Neuronal stem cell (in vitro differentiated cells): ENCODE measurements at regions not wholly inside any gene's neighbourhood (a gene's known extent, or its start where the extent isn't known, plus 50 kb on each side); places are given as distances from the start of the nearest gene placed in this dataset.

ENCODE experiments used
- DNase-seq: peaks from one replicate; pipeline ENCODE4 v3.0.0-alpha.2; 2013; ENCODE audit warnings: low spot score
- H2AFZ ChIP-seq: one replicate; pipeline ENCODE4 v1.6.1; 2013; ENCODE audit warnings: mild to moderate bottlenecking, low read length, inconsistent platforms
- H2AK5ac ChIP-seq: 2 replicates; pipeline ENCODE4 v1.6.1; 2013; ENCODE audit warnings: low read depth, mild to moderate bottlenecking, inconsistent platforms, low read length, moderate library complexity, mixed read lengths
- H2BK120ac ChIP-seq: 2 replicates; pipeline ENCODE4 v1.6.1; 2013; ENCODE audit warnings: low read depth, mild to moderate bottlenecking, inconsistent platforms, low read length, moderate library complexity, mixed read lengths
- H2BK12ac ChIP-seq: one replicate; pipeline ENCODE4 v1.6.1; 2013; ENCODE audit warnings: low read length, inconsistent platforms
- H2BK15ac ChIP-seq: 2 replicates; pipeline ENCODE4 v1.6.1; 2013; ENCODE audit warnings: mild to moderate bottlenecking, low read length, inconsistent platforms, mixed read lengths
- H2BK5ac ChIP-seq: one replicate; pipeline ENCODE4 v1.6.1; 2013; ENCODE audit warnings: inconsistent platforms, mild to moderate bottlenecking, low read length, moderate library complexity
- H3K14ac ChIP-seq: one replicate; pipeline ENCODE4 v1.6.1; 2013; ENCODE audit warnings: low read length, inconsistent platforms
- H3K18ac ChIP-seq: 2 replicates; pipeline ENCODE4 v1.6.1; 2013; ENCODE audit warnings: low read length, inconsistent platforms
- H3K23ac ChIP-seq: 2 replicates; pipeline ENCODE4 v1.6.1; 2013; ENCODE audit warnings: low read depth, mild to moderate bottlenecking, mixed read lengths, low read length, inconsistent platforms; ENCODE audit not compliant: poor library complexity
- H3K27ac ChIP-seq: replicated peaks from 3 replicates; pipeline ENCODE4 v1.5.1; 2013; ENCODE audit warnings: low read length, inconsistent platforms
- H3K27me3 ChIP-seq, 3 experiments: 2 replicates each; pipeline ENCODE4 v1.6.1; 2013; ENCODE audit warnings: low read length in 3 of 3, mild to moderate bottlenecking in 2 of 3, inconsistent platforms in 1 of 3, low read depth in 1 of 3, mixed read lengths in 1 of 3, moderate library complexity in 1 of 3; ENCODE audit not compliant: control insufficient read depth in 3 of 3, insufficient read depth in 3 of 3
- H3K36me3 ChIP-seq, 2 donors: replicated peaks in 1 of 2; 2 replicates each; pipeline ENCODE4 v1.6.1; 2013; ENCODE audit warnings: low read length in 2 of 2; ENCODE audit not compliant: control insufficient read depth in 2 of 2, insufficient read depth in 2 of 2
- H3K4ac ChIP-seq: 2 replicates; pipeline ENCODE4 v1.6.1; 2013; ENCODE audit warnings: inconsistent platforms, mild to moderate bottlenecking, low read length, moderate library complexity
- H3K4me1 ChIP-seq, 2 donors: 1 replicate in 1 of 2; 2 replicates in 1 of 2; pipeline ENCODE4 v1.6.1; 2013; ENCODE audit warnings: low read length in 2 of 2, low read depth in 1 of 2; ENCODE audit not compliant: control insufficient read depth in 2 of 2, insufficient read depth in 1 of 2
- H3K4me2 ChIP-seq: one replicate; pipeline ENCODE4 v1.6.1; 2013; ENCODE audit warnings: mild to moderate bottlenecking, low read length, inconsistent platforms; ENCODE audit not compliant: insufficient read depth, poor library complexity, severe bottlenecking
- H3K4me3 ChIP-seq, 2 donors: 2 replicates each; pipeline ENCODE4 v1.5.1; 2013; ENCODE audit warnings: low read length in 2 of 2, mild to moderate bottlenecking in 2 of 2, inconsistent platforms in 1 of 2, moderate library complexity in 1 of 2
- H3K79me1 ChIP-seq: one replicate; pipeline ENCODE4 v1.6.1; 2013; ENCODE audit warnings: low read depth, mild to moderate bottlenecking, inconsistent platforms, low read length, moderate library complexity
- H3K9ac ChIP-seq: one replicate; pipeline ENCODE4 v1.6.1; 2013; ENCODE audit warnings: mild to moderate bottlenecking, low read depth, low read length, inconsistent platforms; ENCODE audit not compliant: poor library complexity
- H3K9me3 ChIP-seq, 2 donors: replicated peaks in 1 of 2; 2 replicates each; pipeline versions ENCODE3 to v1.6.1; 2013; ENCODE audit warnings: low read length in 2 of 2, mild to moderate bottlenecking in 2 of 2, inconsistent platforms in 1 of 2, low read depth in 1 of 2, mixed read lengths in 1 of 2, moderate library complexity in 1 of 2; ENCODE audit not compliant: control insufficient read depth in 2 of 2, insufficient read depth in 1 of 2
- H4K8ac ChIP-seq: one replicate; pipeline ENCODE4 v1.6.1; 2013; ENCODE audit warnings: low read depth, mild to moderate bottlenecking, inconsistent platforms, low read length, moderate library complexity
- H4K91ac ChIP-seq: one replicate; pipeline ENCODE4 v1.6.1; 2013; ENCODE audit warnings: low read length, low read depth, mild to moderate bottlenecking, inconsistent platforms; ENCODE audit not compliant: poor library complexity
- WGBS, 2 donors: extraction: QIAGEN DNeasy Blood & Tissue Kit; methylation state at CpG; one replicate each; pipeline ENCODE4 v1.1.7; 2013; ENCODE audit warnings: missing lambda C conversion rate in 2 of 2, mixed read lengths in 1 of 2; ENCODE audit not compliant: insufficient read length in 2 of 2, insufficient replicate concordance in 1 of 2; ENCODE audit errors: extremely low coverage in 2 of 2; 5-methylcytosine and 5-hydroxymethylcytosine counted together

DNA sequence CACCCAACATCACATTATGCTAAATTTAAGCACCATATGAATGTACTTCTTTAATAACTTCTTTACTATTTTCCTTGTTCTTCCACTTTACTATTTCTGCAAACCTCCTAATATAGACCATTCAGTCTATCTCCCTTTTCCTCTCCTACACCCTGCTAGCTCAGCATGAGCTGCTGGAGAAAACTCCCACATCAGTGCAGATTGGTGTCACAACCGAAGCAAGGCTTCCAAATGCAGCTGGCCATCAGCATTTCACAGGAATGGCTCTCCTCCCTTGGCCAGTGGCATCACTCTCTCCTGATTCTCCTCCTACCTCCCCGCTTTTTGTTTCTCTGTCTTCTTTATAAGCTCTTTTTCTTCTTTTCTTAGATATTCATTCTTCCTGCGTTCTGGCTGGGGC lies 118.7 kb upstream of the ZC3H12C start:
- H3K27me3 ChIP-seq: peaks cover 0 to 4% (median 0%) of the 10 kb centered on the region in 3 experiments
- H2AK5ac ChIP-seq: no peak overlapping the region
- H3K79me1 ChIP-seq: no peaks in the 10 kb centered on the region
- H2BK5ac ChIP-seq: no peak overlapping the region
- H3K27ac ChIP-seq: no peak overlapping the region
- no peak overlapping the region for H4K8ac ChIP-seq
- no peak overlapping the region for H3K23ac ChIP-seq
- H2AFZ ChIP-seq: no peak overlapping the region
- H2BK120ac ChIP-seq: no peak overlapping the region
- no peak overlapping the region for H3K4me3 ChIP-seq
- no peak for DNase-seq
- H3K18ac ChIP-seq: no peak overlapping the region
- H2BK15ac ChIP-seq: no peak overlapping the region
- WGBS, 2 donors: no CpG with 5 or more reads among the region's 3 CpGs
- no peak overlapping the region for H3K9ac ChIP-seq
- no peak overlapping the region for H3K4me2 ChIP-seq
- H3K4ac ChIP-seq: no peak overlapping the region
- no peak overlapping the region for H2BK12ac ChIP-seq
- no peak overlapping the region for H4K91ac ChIP-seq
- H3K36me3 ChIP-seq: no peaks in the 10 kb centered on the region
- H3K14ac ChIP-seq: no peak overlapping the region
- peaks cover 0 to 6% of the 10 kb centered on the region in 2 donors for H3K4me1 ChIP-seq
- H3K9me3 ChIP-seq: no peaks in the 10 kb centered on the region

DNA sequence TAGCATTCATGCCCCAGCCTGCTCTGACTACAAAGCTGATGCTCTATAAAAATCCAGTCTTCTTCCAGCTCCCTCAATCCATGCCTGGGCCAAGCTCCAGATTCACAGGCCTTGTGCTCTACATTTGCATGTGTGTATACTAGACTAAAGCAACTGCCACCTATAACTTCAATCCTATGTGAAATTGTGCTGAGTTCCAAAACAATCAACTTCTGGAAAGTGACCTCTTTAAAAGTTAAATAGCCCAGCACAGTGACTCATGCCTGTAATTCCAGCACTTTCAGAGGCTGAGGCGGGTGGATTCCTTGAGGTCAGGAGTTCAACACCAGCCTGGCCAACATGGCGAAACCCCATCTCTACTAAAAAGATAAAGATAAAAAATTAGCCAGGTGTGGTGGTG lies 114.3 kb upstream of the ZC3H12C start:
- Histone ChIP-seq H3K4me2 (no peak overlapping the region), H2AFZ (no peak overlapping the region), H3K27me3 (peaks cover 0 to 4% (median 0%) of the 10 kb centered on the region in 3 experiments), H3K27ac (no peak overlapping the region), H3K9me3 (peaks cover 0 to 3% of the 10 kb centered on the region in 2 donors), H3K36me3 (no peaks in the 10 kb centered on the region), H3K23ac (no peak overlapping the region), H2BK120ac (no peak overlapping the region), H2BK15ac (no peak overlapping the region), H2BK5ac (no peak overlapping the region), H4K8ac (no peak overlapping the region), H2BK12ac (no peak overlapping the region), H3K9ac (no peak overlapping the region), H3K4me1 (peaks cover 0 to 2% of the 10 kb centered on the region in 2 donors), H3K4me3 (no peak overlapping the region), H2AK5ac (no peak overlapping the region), H3K4ac (no peak overlapping the region), H3K18ac (no peak overlapping the region), H3K14ac (no peak overlapping the region), H4K91ac (no peak overlapping the region), H3K79me1 (no peaks in the 10 kb centered on the region)
- DNase-seq: no peak
- no CpG with 5 or more reads among the region's 2 CpGs for WGBS, 2 donors

DNA sequence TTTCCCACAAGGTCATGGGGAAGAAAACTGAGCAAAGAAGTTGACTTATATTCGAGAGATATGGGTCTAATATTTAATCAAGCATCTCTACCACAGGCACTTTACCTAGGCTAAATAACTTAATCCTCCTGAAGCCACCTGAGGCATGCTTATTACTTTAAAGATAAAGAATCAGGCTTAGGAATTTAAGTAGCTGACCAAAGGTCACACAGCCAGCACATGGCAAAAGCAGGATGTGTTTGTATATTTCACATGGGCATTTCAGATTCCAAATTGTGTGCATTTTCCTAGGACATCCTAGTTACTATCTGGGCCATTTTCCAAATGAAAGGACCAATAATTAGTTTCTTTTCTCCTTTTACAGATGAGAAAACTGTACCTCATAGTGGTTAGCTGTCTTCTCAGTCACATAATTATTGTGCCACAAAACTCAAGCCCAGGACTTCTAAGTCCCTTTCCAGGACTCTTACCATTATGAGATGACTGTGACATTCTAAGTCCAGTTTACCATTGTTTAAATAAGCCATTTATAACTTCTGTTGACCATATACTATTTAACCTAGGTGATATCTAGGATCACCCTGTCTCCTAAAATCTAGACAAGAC lies 112.1 kb upstream of the ZC3H12C start:
- Histone ChIP-seq H3K9ac (no peak overlapping the region), H4K8ac (no peak overlapping the region), H2BK12ac (no peak overlapping the region), H2BK15ac (no peak overlapping the region), H2BK5ac (no peak overlapping the region), H4K91ac (no peak overlapping the region), H3K27ac (no peak overlapping the region), H3K18ac (no peak overlapping the region), H3K27me3 (peaks cover 0 to 4% (median 0%) of the 10 kb centered on the region in 3 experiments), H3K4me1 (peaks cover 0 to 2% of the 10 kb centered on the region in 2 donors), H3K23ac (no peak overlapping the region), H2BK120ac (no peak overlapping the region), H3K9me3 (peaks cover 0 to 3% of the 10 kb centered on the region in 2 donors), H3K4ac (no peak overlapping the region), H3K79me1 (no peaks in the 10 kb centered on the region), H3K4me2 (no peak overlapping the region), H2AFZ (no peak overlapping the region), H3K4me3 (no peak overlapping the region), H2AK5ac (no peak overlapping the region), H3K36me3 (no peaks in the 10 kb centered on the region), H3K14ac (no peak overlapping the region)
- no peak for DNase-seq
- WGBS, 2 donors: no CpG with 5 or more reads among the region's 1 CpG

DNA sequence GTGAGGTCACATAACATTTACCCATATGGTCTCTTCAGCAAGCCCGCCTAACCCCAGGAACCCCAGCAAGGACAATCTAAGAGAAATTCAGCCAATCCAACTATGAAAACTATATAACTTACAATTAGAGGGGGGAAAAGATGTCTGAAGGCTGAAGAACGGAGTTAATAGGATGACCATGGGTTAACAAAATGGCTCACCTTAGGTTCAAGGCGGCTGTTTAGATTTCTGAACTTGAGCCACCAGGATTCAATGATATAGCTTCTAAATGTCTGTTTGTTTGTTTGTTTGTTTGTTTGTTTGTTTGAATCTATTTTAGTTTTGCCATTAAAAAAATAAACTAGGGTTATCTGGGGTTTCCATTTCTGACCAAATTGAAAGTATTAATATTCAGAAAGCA lies 109.8 kb upstream of the ZC3H12C start:
- Histone ChIP-seq H2AFZ (no peak overlapping the region), H3K9ac (no peak overlapping the region), H3K79me1 (no peaks in the 10 kb centered on the region), H4K8ac (no peak overlapping the region), H2AK5ac (no peak overlapping the region), H2BK5ac (no peak overlapping the region), H3K27ac (no peak overlapping the region), H3K4ac (no peak overlapping the region), H3K4me1 (peaks cover 0 to 2% of the 10 kb centered on the region in 2 donors), H2BK15ac (no peak overlapping the region), H3K36me3 (no peaks in the 10 kb centered on the region), H3K14ac (no peak overlapping the region), H4K91ac (no peak overlapping the region), H3K18ac (no peak overlapping the region), H3K9me3 (peaks cover 0 to 3% of the 10 kb centered on the region in 2 donors), H3K4me3 (no peak overlapping the region), H3K23ac (no peak overlapping the region), H3K4me2 (no peak overlapping the region), H3K27me3 (peaks cover 0 to 4% (median 0%) of the 10 kb centered on the region in 3 experiments), H2BK120ac (no peak overlapping the region), H2BK12ac (no peak overlapping the region)
- WGBS, 2 donors: no CpG with 5 or more reads among the region's 3 CpGs
- no peak for DNase-seq
